Nephron (organoid): ENCODE measurements at regions not wholly inside any gene's neighbourhood (a gene's known extent, or its start where the extent isn't known, plus 50 kb on each side); places are given as distances from the start of the nearest gene placed in this dataset.
"Not testable (repeated sequence)": the region's sequence is repeated elsewhere in the genome, so short reads cannot be mapped to it uniquely, and the experiment has no call there.

Source experiments
- H3K27ac Mint-ChIP-seq, 3 experiments: 2 replicates each; pipeline ENCODE4 v1.8.0; 2020; ENCODE audit warnings: mixed read lengths in 3 of 3, mild to moderate bottlenecking in 2 of 3, moderate library complexity in 1 of 3
- H3K27me3 Mint-ChIP-seq: 2 replicates; pipeline ENCODE4 v1.8.0; 2021; ENCODE audit warnings: low read depth, mild to moderate bottlenecking, moderate library complexity, mixed read lengths
- H3K36me3 Mint-ChIP-seq: 2 replicates; pipeline ENCODE4 v1.8.0; 2020; ENCODE audit warnings: low read depth, mixed read lengths
- H3K4me1 Mint-ChIP-seq: 2 replicates; pipeline ENCODE4 v1.8.0; 2020; ENCODE audit warnings: mixed read lengths
- H3K4me3 Mint-ChIP-seq, 3 experiments: 2 replicates each; pipeline ENCODE4 v1.8.0; 2020; ENCODE audit warnings: mild to moderate bottlenecking in 3 of 3, mixed read lengths in 3 of 3, moderate library complexity in 2 of 3
- H3K9me3 Mint-ChIP-seq: 2 replicates; pipeline ENCODE4 v1.8.0; 2020; ENCODE audit warnings: mixed read lengths
- CTCF ChIP-seq, 3 experiments: fragments of 200-600 bp; sonication (generic); IDR thresholded peaks; one replicate each; pipeline ENCODE4 v1.5.0; 2021; ENCODE audit warnings: antibody characterized with exemption in 3 of 3; ENCODE audit not compliant: unreplicated experiment in 3 of 3

- TF ChIP-seq CTCF (IDR thresholded peaks at IDR 0.05; ENCODE audit: unreplicated experiment in 3 of 3) = no peak
- no peak overlapping the region for H3K4me3 Mint-ChIP-seq
- H3K36me3 Mint-ChIP-seq = no peaks in the 10 kb centered on the region
- no peak overlapping the region for H3K27ac Mint-ChIP-seq
- H3K4me1 Mint-ChIP-seq = no peaks in the 10 kb centered on the region
- H3K9me3 Mint-ChIP-seq = peaks cover 44% of the 10 kb centered on the region
- H3K27me3 Mint-ChIP-seq = peaks cover 15% of the 10 kb centered on the region
These were observed 330.0 kb upstream of the FOXK1 start for GRCh38 chr7:4352069-4352468.

- Mint-ChIP-seq H3K4me1 (no peaks in the 10 kb centered on the region), H3K27me3 (peaks cover 4% of the 10 kb centered on the region), H3K9me3 (peaks cover 18% of the 10 kb centered on the region), H3K36me3 (no peaks in the 10 kb centered on the region), H3K27ac (no peak overlapping the region), H3K4me3 (no peak overlapping the region)
- no peak for TF ChIP-seq CTCF (IDR thresholded peaks at IDR 0.05; ENCODE audit: unreplicated experiment in 3 of 3)
These were observed 320.3 kb upstream of the FOXK1 start for GRCh38 chr7:4361774-4362173.

- peaks cover 9% of the 10 kb centered on the region for H3K27me3 Mint-ChIP-seq
- no peak overlapping the region for H3K4me3 Mint-ChIP-seq
- peaks cover 16% of the 10 kb centered on the region for H3K9me3 Mint-ChIP-seq
- no peak overlapping the region for H3K27ac Mint-ChIP-seq
- no peaks in the 10 kb centered on the region for H3K4me1 Mint-ChIP-seq
- no peaks in the 10 kb centered on the region for H3K36me3 Mint-ChIP-seq
- TF ChIP-seq CTCF (IDR thresholded peaks at IDR 0.05; ENCODE audit: unreplicated experiment in 3 of 3) = no peak
These were observed 298.5 kb upstream of the FOXK1 start for GRCh38 chr7:4383584-4383983.

GRCh38 chr7:4386190-4386589, 295.9 kb upstream of the FOXK1 start:
- no peak overlapping the region for H3K4me3 Mint-ChIP-seq
- no peak for TF ChIP-seq CTCF (IDR thresholded peaks at IDR 0.05; ENCODE audit: unreplicated experiment in 3 of 3)

GRCh38 chr7:4391103-4391502, 291.0 kb upstream of the FOXK1 start:
- H3K9me3 Mint-ChIP-seq = peaks cover 26% of the 10 kb centered on the region
- not testable (repeated sequence) for H3K36me3 Mint-ChIP-seq, H3K27ac Mint-ChIP-seq, H3K4me3 Mint-ChIP-seq, H3K4me1 Mint-ChIP-seq, H3K27me3 Mint-ChIP-seq

More at GRCh38 chr7:4386190-4386589, 295.9 kb upstream of the FOXK1 start:
- H3K9me3 Mint-ChIP-seq = peaks cover 14% of the 10 kb centered on the region
- no peaks in the 10 kb centered on the region for H3K4me1 Mint-ChIP-seq
- H3K27me3 Mint-ChIP-seq = peaks cover 6% of the 10 kb centered on the region
- H3K36me3 Mint-ChIP-seq = no peaks in the 10 kb centered on the region
- no peak overlapping the region for H3K27ac Mint-ChIP-seq

GRCh38 chr7:4394736-4395135, 287.4 kb upstream of the FOXK1 start:
- no peak overlapping the region for H3K27ac Mint-ChIP-seq

More at GRCh38 chr7:4394736-4395135, 287.4 kb upstream of the FOXK1 start:
- Mint-ChIP-seq H3K36me3 (no peaks in the 10 kb centered on the region), H3K27me3 (peaks cover 21% of the 10 kb centered on the region), H3K4me1 (no peaks in the 10 kb centered on the region), H3K9me3 (peaks cover 26% of the 10 kb centered on the region), H3K4me3 (no peak overlapping the region)
- no peak for TF ChIP-seq CTCF (IDR thresholded peaks at IDR 0.05; ENCODE audit: unreplicated experiment in 3 of 3)
